ENCODE measurements at regions not wholly inside any gene's neighbourhood (a gene's known extent, or its start where the extent isn't known, plus 50 kb on each side); places are given as distances from the start of the nearest gene placed in this dataset.

DNA sequence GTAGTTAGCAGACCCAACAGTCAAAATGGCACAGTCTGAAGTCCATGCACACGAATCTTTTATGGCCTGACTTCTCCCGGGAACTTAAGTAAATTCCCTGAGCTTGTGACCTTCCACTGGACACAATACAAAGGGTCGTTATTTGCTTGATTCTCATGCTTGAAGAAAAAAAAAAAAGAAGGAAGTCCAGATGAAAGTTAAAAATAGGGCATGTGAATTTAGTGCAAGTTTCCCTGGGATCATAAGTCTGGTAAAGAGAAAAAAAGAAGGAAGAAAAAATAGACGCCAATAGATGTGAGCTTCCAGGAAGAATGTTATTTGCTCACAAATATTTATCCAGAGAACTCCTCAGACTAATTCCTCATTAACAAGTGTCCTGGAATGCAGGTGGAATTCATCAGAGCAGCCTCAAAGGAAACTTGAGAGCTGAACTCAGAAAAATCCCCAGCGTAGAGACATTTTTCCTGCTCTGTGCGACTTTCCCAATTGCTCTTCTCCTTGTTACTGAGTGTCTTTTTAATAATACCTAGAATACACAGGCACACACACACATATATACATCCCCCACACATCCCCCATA lies 616.3 kb downstream of the EBF1 start:
- Histone ChIP-seq H4K20me1 (ENCODE audit: control insufficient read depth, insufficient read depth) (no peaks in the 10 kb centered on the region), H3K4me2 (ENCODE audit: control insufficient read depth, insufficient read depth) (no peak overlapping the region), H3K36me3 (ENCODE audit: control insufficient read depth in 2 of 2, insufficient read depth in 2 of 2, low read length in 1 of 2) (no peaks in the 10 kb centered on the region), H3K4me3 (no peak overlapping the region), H3K27me3 (replicated peaks in 1 of 2; ENCODE audit: control insufficient read depth in 2 of 2, insufficient read depth in 2 of 2, low read length in 1 of 2) (no peaks in the 10 kb centered on the region), H3K9me3 (replicated peaks; ENCODE audit: control insufficient read depth, insufficient read depth, low read length) (no peaks in the 10 kb centered on the region), H2AFZ (ENCODE audit: control insufficient read depth, low read depth, low read length) (no peak overlapping the region), H3K9ac (ENCODE audit: control insufficient read depth, insufficient read depth, low read length) (no peak overlapping the region), H3K79me2 (ENCODE audit: control insufficient read depth, insufficient read depth, low read length) (no peaks in the 10 kb centered on the region), H3K4me1 (ENCODE audit: control insufficient read depth, insufficient read depth, low read length) (no peaks in the 10 kb centered on the region), H3K27ac (ENCODE audit: control insufficient read depth, insufficient read depth) (no peak overlapping the region)
- CTCF ChIA-PET = interaction anchor here (1.1 kb wide), 1 partner anchor 21 kb away, joined by 3 read pairs; no protein-coding TSS in a partner anchor
- ATAC-seq = no peak
- no TSS peak for BruUV-seq (replicated peaks)
- intact Hi-C loops (cut with micrococcal nuclease; ENCODE audit: unreplicated experiment) (no loop called here), in situ Hi-C loops (cut with MboI) (no loop called here)
- no peak for FAIRE-seq
- SMC1A ChIA-PET (ENCODE audit: uncharacterized antibody, unreplicated experiment) = interaction anchor here (1.3 kb wide), 1 partner anchor 12 kb away, joined by 5 read pairs; no protein-coding TSS in a partner anchor
- RAD21 ChIA-PET (ENCODE audit: unreplicated experiment) = no interaction called here
- WGBS (ENCODE audit: insufficient coverage, insufficient replicate concordance, low lambda C conversion rate, missing lambda C conversion rate) = 67% methylated on average over 6 of the region's 6 CpGs
- no peak for DNase-seq (ENCODE audit: low read depth, low spot score)
- POLR2A ChIA-PET = interaction anchor here (0.5 kb wide), 1 partner anchor 32 kb away, joined by 3 read pairs; no protein-coding TSS in a partner anchor
- TF ChIP-seq, protein P1, sequence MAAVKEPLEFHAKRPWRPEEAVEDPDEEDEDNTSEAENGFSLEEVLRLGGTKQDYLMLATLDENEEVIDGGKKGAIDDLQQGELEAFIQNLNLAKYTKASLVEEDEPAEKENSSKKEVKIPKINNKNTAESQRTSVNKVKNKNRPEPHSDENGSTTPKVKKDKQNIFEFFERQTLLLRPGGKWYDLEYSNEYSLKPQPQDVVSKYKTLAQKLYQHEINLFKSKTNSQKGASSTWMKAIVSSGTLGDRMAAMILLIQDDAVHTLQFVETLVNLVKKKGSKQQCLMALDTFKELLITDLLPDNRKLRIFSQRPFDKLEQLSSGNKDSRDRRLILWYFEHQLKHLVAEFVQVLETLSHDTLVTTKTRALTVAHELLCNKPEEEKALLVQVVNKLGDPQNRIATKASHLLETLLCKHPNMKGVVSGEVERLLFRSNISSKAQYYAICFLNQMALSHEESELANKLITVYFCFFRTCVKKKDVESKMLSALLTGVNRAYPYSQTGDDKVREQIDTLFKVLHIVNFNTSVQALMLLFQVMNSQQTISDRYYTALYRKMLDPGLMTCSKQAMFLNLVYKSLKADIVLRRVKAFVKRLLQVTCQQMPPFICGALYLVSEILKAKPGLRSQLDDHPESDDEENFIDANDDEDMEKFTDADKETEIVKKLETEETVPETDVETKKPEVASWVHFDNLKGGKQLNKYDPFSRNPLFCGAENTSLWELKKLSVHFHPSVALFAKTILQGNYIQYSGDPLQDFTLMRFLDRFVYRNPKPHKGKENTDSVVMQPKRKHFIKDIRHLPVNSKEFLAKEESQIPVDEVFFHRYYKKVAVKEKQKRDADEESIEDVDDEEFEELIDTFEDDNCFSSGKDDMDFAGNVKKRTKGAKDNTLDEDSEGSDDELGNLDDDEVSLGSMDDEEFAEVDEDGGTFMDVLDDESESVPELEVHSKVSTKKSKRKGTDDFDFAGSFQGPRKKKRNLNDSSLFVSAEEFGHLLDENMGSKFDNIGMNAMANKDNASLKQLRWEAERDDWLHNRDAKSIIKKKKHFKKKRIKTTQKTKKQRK (IDR thresholded peaks at IDR 0.05; ENCODE audit: low read depth, low read length) = no peak
- TF ChIP-seq, protein P2, sequence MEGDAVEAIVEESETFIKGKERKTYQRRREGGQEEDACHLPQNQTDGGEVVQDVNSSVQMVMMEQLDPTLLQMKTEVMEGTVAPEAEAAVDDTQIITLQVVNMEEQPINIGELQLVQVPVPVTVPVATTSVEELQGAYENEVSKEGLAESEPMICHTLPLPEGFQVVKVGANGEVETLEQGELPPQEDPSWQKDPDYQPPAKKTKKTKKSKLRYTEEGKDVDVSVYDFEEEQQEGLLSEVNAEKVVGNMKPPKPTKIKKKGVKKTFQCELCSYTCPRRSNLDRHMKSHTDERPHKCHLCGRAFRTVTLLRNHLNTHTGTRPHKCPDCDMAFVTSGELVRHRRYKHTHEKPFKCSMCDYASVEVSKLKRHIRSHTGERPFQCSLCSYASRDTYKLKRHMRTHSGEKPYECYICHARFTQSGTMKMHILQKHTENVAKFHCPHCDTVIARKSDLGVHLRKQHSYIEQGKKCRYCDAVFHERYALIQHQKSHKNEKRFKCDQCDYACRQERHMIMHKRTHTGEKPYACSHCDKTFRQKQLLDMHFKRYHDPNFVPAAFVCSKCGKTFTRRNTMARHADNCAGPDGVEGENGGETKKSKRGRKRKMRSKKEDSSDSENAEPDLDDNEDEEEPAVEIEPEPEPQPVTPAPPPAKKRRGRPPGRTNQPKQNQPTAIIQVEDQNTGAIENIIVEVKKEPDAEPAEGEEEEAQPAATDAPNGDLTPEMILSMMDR (IDR thresholded peaks at IDR 0.05 in 2 of 3, conservative IDR thresholded peaks at IDR 0.05 in 1 of 3; ENCODE audit: control insufficient read depth in 2 of 3, extremely low read depth in 1 of 3, insufficient read depth in 1 of 3, low read depth in 3 of 3, low read length in 3 of 3) = no peak
- TF ChIP-seq SUPT20H (IDR thresholded peaks at IDR 0.05; ENCODE audit: borderline replicate concordance, control insufficient read depth, low read depth, low read length) (no peak), ZNF24 (IDR thresholded peaks at IDR 0.05) (no peak), SMC3 (IDR thresholded peaks at IDR 0.05; ENCODE audit: borderline replicate concordance, low read length) (no peak), IKZF2 (IDR thresholded peaks at IDR 0.05) (no peak), NR2F1 (conservative IDR thresholded peaks at IDR 0.05) (no peak), EP300 (IDR thresholded peaks at IDR 0.05; ENCODE audit: borderline replicate concordance in 1 of 2, control insufficient read depth in 1 of 2, low read depth in 2 of 2, low read length in 2 of 2) (no peak), RELA (IDR thresholded peaks at IDR 0.05; ENCODE audit: borderline replicate concordance, partially characterized antibody) (no peak), EZH2 (IDR thresholded peaks at IDR 0.05; ENCODE audit: borderline replicate concordance, control insufficient read depth, low read depth, low read length) (no peak), PML (IDR thresholded peaks at IDR 0.05; ENCODE audit: low read length) (no peak)
- TF ChIP-seq, protein P3, sequence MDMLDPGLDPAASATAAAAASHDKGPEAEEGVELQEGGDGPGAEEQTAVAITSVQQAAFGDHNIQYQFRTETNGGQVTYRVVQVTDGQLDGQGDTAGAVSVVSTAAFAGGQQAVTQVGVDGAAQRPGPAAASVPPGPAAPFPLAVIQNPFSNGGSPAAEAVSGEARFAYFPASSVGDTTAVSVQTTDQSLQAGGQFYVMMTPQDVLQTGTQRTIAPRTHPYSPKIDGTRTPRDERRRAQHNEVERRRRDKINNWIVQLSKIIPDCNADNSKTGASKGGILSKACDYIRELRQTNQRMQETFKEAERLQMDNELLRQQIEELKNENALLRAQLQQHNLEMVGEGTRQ (IDR thresholded peaks at IDR 0.05; ENCODE audit: borderline replicate concordance, low read depth, low read length) = no peak
- TF ChIP-seq, protein P4, sequence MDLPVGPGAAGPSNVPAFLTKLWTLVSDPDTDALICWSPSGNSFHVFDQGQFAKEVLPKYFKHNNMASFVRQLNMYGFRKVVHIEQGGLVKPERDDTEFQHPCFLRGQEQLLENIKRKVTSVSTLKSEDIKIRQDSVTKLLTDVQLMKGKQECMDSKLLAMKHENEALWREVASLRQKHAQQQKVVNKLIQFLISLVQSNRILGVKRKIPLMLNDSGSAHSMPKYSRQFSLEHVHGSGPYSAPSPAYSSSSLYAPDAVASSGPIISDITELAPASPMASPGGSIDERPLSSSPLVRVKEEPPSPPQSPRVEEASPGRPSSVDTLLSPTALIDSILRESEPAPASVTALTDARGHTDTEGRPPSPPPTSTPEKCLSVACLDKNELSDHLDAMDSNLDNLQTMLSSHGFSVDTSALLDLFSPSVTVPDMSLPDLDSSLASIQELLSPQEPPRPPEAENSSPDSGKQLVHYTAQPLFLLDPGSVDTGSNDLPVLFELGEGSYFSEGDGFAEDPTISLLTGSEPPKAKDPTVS (IDR thresholded peaks at IDR 0.05; ENCODE audit: low read depth, low read length) = no peak
